DMS53 (cell line): ENCODE measurements at regions not wholly inside any gene's neighbourhood (a gene's known extent, or its start where the extent isn't known, plus 50 kb on each side); places are given as distances from the start of the nearest gene placed in this dataset.
A peak's percentile ranks its signal among the peaks of the same experiment; 100 is the strongest.

ENCODE experiments used
- DNase-seq: peaks from one replicate; lab custom pipeline; 2025; lab: John Stamatoyannopoulos, UW

- DNase-seq, result no peak
These were observed 234.7 kb upstream of the CSF3R start for GRCh38 chr1:36717431-36717830.

GRCh38 chr1:36715797-36716196, 233.1 kb upstream of the CSF3R start:
- no peak for DNase-seq

- no peak for DNase-seq
These were observed 231.6 kb upstream of the CSF3R start for GRCh38 chr1:36714301-36714700.

GRCh38 chr1:36711480-36711879, 228.8 kb upstream of the CSF3R start:
- no peak for DNase-seq

GRCh38 chr1:36710951-36711350, 228.2 kb upstream of the CSF3R start:
- no peak for DNase-seq

- DNase-seq, result no peak
These were observed 227.3 kb upstream of the CSF3R start for GRCh38 chr1:36709869-36710481.

GRCh38 chr1:36708587-36708986, 225.9 kb upstream of the CSF3R start:
- no peak for DNase-seq

GRCh38 chr1:36707221-36707620, 224.5 kb upstream of the CSF3R start:
- no peak for DNase-seq

GRCh38 chr1:36706416-36706815, 223.7 kb upstream of the CSF3R start:
- DNase-seq, result no peak

- DNase-seq, result peak; percentile 6
These were observed 222.9 kb upstream of the CSF3R start for GRCh38 chr1:36705629-36706028.

- peak; percentile 80 for DNase-seq
These were observed 221.0 kb upstream of the CSF3R start for GRCh38 chr1:36703526-36704208.

- DNase-seq, result no peak
These were observed 220.2 kb upstream of the CSF3R start for GRCh38 chr1:36702963-36703362.

- no peak for DNase-seq
These were observed 216.6 kb upstream of the CSF3R start for GRCh38 chr1:36699113-36699911.

GRCh38 chr1:36697836-36698605, 215.3 kb upstream of the CSF3R start:
- no peak for DNase-seq

GRCh38 chr1:36696261-36696940, 213.7 kb upstream of the CSF3R start:
- DNase-seq, result no peak

GRCh38 chr1:36693603-36694002, 210.9 kb upstream of the CSF3R start:
- no peak for DNase-seq

- DNase-seq, result no peak
These were observed 210.4 kb upstream of the CSF3R start for GRCh38 chr1:36693161-36693525.

- no peak for DNase-seq
These were observed 209.9 kb upstream of the CSF3R start for GRCh38 chr1:36692465-36693160.

GRCh38 chr1:36691374-36691773, 208.7 kb upstream of the CSF3R start:
- DNase-seq, result no peak

GRCh38 chr1:36689992-36690391, 207.3 kb upstream of the CSF3R start:
- DNase-seq, result no peak

GRCh38 chr1:36687312-36687711, 204.6 kb upstream of the CSF3R start:
- DNase-seq, result no peak
